ENCODE measurements at regions not wholly inside any gene's neighbourhood (a gene's known extent, or its start where the extent isn't known, plus 50 kb on each side); places are given as distances from the start of the nearest gene placed in this dataset.

GRCh38 chr14:60357551-60358149 lies 108.6 kb downstream of the PPM1A start:
- TF ChIP-seq POLR2AphosphoS5 (IDR thresholded peaks at IDR 0.05; ENCODE audit: insufficient read depth, low read depth, low read length) = no peak
- no peak for TF ChIP-seq GATA2 (IDR thresholded peaks at IDR 0.05; ENCODE audit: insufficient read depth, insufficient read length, low read depth, low read length)
- TF ChIP-seq MAX (IDR thresholded peaks at IDR 0.05; ENCODE audit: insufficient read depth, insufficient read length) = no peak
- TF ChIP-seq EZH2 (IDR thresholded peaks at IDR 0.05; ENCODE audit: borderline replicate concordance, low read depth, low read length, severe bottlenecking) = no peak
- no peak for TF ChIP-seq CTCF (IDR thresholded peaks at IDR 0.05; ENCODE audit: extremely low read depth in 1 of 2, insufficient read depth in 1 of 2, low read depth in 1 of 2, low read length in 2 of 2)
- TF ChIP-seq JUN (IDR thresholded peaks at IDR 0.05; ENCODE audit: borderline replicate concordance, insufficient read depth, insufficient read length, low read depth) = no peak
- POLR2A ChIA-PET = no interaction called here
- Histone ChIP-seq H3K4me2 (ENCODE audit: insufficient read depth, low read length) (no peak overlapping the region), H3K4me3 (replicated peaks in 1 of 3; ENCODE audit: insufficient read depth in 1 of 3, low read depth in 1 of 3, low read length in 3 of 3) (no peak overlapping the region), H2AFZ (ENCODE audit: low read depth, low read length) (no peak overlapping the region), H4K20me1 (replicated peaks; ENCODE audit: control insufficient read depth, extremely low read depth, insufficient read depth, low read length) (no peaks in the 10 kb centered on the region), H3K9me1 (replicated peaks; ENCODE audit: control insufficient read depth, extremely low read depth, insufficient read depth, low read length) (no peaks in the 10 kb centered on the region), H3K79me2 (ENCODE audit: control insufficient read depth, insufficient read depth, low read length) (no peaks in the 10 kb centered on the region), H3K27ac (ENCODE audit: insufficient read depth, low read depth, low read length) (no peak overlapping the region), H3K4me1 (ENCODE audit: control insufficient read depth, extremely low read depth, insufficient read depth, low read length) (no peaks in the 10 kb centered on the region), H3K9me3 (replicated peaks; ENCODE audit: control insufficient read depth, insufficient read depth, low read length) (no peaks in the 10 kb centered on the region), H3K36me3 (ENCODE audit: control insufficient read depth in 2 of 2, extremely low read depth in 1 of 2, insufficient read depth in 2 of 2, low read length in 2 of 2) (no peaks in the 10 kb centered on the region), H3K9ac (replicated peaks; ENCODE audit: extremely low read depth, insufficient read depth, low read length) (no peak overlapping the region), H3K27me3 (ENCODE audit: control insufficient read depth in 2 of 2, insufficient read depth in 2 of 2, low read length in 2 of 2) (peaks cover 13 to 21% of the 10 kb centered on the region in 2 experiments)
- BruUV-seq (replicated peaks) = no TSS peak
- FAIRE-seq (no peak), DNase-seq (ENCODE audit: low read depth, low spot score) (no peak)
- dilution Hi-C loops (cut with MboI; ENCODE audit: extremely low pct_ligation_motif_present, low sequenced_read_pairs) (no loop called here), intact Hi-C loops (cut with micrococcal nuclease) (no loop called here)
- CTCF ChIA-PET = interaction anchor here (4.3 kb wide), 1 partner anchor 8 kb away, joined by 25 read pairs; no protein-coding TSS in a partner anchor

Data from endothelial cell of umbilical vein (primary cell).